ENCODE measurements at regions not wholly inside any gene's neighbourhood (a gene's known extent, or its start where the extent isn't known, plus 50 kb on each side); places are given as distances from the start of the nearest gene placed in this dataset.

DNA sequence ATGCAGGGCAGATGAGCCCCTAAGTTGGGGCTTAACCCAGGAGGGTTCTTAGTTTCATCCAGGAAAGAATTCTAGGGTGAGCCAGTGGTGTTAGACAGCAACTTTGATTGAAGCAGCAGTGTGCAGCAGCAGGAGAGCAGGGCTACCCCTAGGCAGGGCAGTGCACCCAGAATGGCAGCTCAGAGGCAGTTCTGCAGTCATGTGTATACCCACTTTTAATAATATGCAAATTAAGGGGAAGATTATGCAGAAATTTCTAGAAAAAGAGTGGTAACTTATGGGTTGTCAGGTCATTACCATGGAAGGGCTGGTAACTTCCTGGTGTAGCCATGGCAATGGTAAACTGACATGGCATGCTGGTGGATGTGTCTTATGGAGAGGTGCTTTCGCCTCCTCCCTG, 297.5 kb downstream of the PCNX1 start:
- TF ChIP-seq CTCF (conservative IDR thresholded peaks at IDR 0.05; ENCODE audit: low read length) (no peak), EZH2phosphoT487 (IDR thresholded peaks at IDR 0.05; ENCODE audit: borderline replicate concordance) (no peak)

All from Loucy (cell line).